ENCODE measurements at regions not wholly inside any gene's neighbourhood (a gene's known extent, or its start where the extent isn't known, plus 50 kb on each side); places are given as distances from the start of the nearest gene placed in this dataset.

DNA sequence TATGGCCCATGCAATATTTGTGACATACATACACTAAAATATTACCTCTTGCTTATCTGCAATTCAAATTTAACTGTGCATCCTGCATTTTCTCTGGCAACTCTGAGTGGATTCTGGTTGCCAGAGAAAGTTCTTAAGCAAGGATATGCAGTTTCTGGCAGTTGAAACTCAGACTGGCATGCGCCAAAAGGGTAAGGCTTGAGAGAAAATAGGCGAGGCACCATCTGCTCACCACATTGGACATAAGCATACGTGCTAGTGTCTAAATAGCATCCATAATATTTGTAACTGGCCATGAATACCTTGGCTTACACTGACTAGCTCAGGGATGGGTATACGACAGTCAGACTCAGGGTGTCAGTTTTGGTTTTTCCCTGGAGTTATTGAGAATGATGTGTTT, 465.1 kb downstream of the DOK5 start:
- TF ChIP-seq SP1 (IDR thresholded peaks at IDR 0.05) = no peak
- no peak for TF ChIP-seq BHLHE40 (IDR thresholded peaks at IDR 0.05; ENCODE audit: borderline replicate concordance)
- no peak for TF ChIP-seq CTBP1 (IDR thresholded peaks at IDR 0.05; ENCODE audit: borderline replicate concordance)
- no peak for TF ChIP-seq SUZ12 (IDR thresholded peaks at IDR 0.05)
- TF ChIP-seq PKNOX1 (IDR thresholded peaks at IDR 0.05) = no peak
- TF ChIP-seq FOXA1 (IDR thresholded peaks at IDR 0.05) = no peak
- TF ChIP-seq TARDBP (IDR thresholded peaks at IDR 0.05) = no peak
- no peak for TF ChIP-seq L3MBTL2 (conservative IDR thresholded peaks at IDR 0.05)
- TF ChIP-seq FOXM1 (IDR thresholded peaks at IDR 0.05; ENCODE audit: borderline replicate concordance) = no peak
- TF ChIP-seq ELF4 (IDR thresholded peaks at IDR 0.05) = no peak
